HPDE6-E6E7 (cell line): ENCODE measurements at regions not wholly inside any gene's neighbourhood (a gene's known extent, or its start where the extent isn't known, plus 50 kb on each side); places are given as distances from the start of the nearest gene placed in this dataset.
"Not testable (repeated sequence)": the region's sequence is repeated elsewhere in the genome, so short reads cannot be mapped to it uniquely, and the experiment has no call there.

ENCODE experiments used
- DNase-seq: peaks from one replicate; pipeline ENCODE4 v3.0.0; 2011; ENCODE audit warnings: missing footprints; ENCODE audit errors: extremely low spot score

DNA sequence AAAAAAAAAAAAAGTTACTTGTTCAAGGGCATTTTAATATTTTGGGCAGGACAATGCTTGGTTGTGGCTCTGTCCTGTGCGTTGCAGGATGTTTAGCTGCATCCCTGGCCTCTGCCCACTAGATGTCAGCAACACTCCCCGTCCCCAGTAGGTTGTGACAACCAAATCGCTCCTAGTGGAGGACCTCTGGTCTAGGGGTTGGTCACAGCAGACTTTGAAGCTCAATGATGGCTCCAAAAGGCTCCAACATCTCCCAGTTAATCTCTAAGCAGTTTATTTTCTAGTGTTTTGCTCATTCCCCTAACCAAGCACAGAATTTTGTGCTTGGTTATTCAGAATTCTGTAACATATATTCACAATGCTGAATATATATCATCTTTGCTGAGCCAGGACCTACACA is 67.0 kb downstream of the CHRNA1 start:
- peak; percentile 69 for DNase-seq

DNA sequence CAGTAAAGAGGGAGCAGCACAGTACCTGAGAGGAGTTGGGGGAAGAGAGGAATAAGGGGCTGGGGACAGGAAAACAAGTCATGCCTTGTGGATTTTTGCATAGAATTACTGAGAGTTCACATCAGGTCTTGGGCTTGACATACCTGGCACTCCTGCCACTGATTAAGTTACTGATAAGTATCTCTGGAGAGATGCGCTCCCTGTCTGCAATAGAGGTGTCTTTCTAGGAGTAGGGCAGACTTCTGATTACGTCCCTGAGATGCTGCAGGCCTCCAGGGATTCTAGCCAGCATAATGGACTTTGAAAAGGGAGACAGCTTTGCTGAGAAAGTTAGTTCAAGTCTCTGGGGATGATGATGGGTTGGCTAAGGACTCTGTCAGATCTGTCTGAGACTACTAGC is 69.4 kb downstream of the CHRNA1 start:
- DNase-seq, result no peak

GRCh38 chr2:174694196-174694878 is 69.9 kb downstream of the CHRNA1 start:
- no peak for DNase-seq

GRCh38 chr2:174693344-174693743 is 70.9 kb downstream of the CHRNA1 start:
- no peak for DNase-seq

GRCh38 chr2:174692256-174692919 is 71.9 kb downstream of the CHRNA1 start:
- DNase-seq, result no peak

- DNase-seq, result no peak
Measured at GRCh38 chr2:174691201-174691779, 73.0 kb downstream of the CHRNA1 start.

DNA sequence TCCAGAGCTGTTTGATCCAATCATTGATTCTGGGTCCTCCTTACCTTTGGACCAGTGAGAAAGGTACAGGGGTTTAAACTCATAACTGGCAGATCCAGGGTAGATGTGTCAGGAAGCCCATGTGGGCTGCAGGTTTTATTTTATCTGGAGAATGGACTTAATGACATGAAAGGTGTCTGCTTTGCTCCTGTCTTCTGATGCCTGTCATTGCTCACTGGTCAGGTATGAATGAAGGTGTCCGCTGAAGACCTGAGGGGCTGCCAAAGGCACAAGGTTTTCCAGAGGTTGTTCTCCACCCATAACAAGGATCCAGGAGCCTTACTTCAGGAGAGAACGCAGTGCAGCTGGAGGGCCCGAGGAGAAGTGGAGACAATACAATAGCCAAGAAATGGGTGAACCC is 74.2 kb downstream of the CHRNA1 start:
- DNase-seq, result no peak

- DNase-seq, result no peak
Measured at GRCh38 chr2:174688079-174688478, 76.2 kb downstream of the CHRNA1 start.

DNA sequence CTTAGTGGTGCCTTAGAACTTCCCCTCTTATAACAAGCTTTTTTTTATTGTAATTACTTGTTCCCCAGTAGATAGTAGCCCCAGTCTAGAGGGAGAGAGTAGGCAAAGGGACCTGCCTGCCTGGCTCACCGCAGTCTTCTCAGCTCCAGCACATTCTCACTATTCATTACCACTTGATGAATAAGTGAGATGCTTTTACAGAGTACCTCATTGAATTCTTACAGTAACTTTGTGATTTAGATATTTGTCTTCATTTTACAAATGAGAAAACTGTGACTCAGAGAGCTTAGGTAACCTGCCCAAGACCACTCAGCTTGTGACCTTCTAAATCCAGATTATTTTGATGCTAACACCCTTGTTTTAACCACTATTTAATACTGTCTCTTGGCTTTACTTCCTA is 77.8 kb downstream of the CHRNA1 start:
- no peak for DNase-seq

GRCh38 chr2:174683392-174683759 is 80.9 kb downstream of the CHRNA1 start:
- no peak for DNase-seq

DNA sequence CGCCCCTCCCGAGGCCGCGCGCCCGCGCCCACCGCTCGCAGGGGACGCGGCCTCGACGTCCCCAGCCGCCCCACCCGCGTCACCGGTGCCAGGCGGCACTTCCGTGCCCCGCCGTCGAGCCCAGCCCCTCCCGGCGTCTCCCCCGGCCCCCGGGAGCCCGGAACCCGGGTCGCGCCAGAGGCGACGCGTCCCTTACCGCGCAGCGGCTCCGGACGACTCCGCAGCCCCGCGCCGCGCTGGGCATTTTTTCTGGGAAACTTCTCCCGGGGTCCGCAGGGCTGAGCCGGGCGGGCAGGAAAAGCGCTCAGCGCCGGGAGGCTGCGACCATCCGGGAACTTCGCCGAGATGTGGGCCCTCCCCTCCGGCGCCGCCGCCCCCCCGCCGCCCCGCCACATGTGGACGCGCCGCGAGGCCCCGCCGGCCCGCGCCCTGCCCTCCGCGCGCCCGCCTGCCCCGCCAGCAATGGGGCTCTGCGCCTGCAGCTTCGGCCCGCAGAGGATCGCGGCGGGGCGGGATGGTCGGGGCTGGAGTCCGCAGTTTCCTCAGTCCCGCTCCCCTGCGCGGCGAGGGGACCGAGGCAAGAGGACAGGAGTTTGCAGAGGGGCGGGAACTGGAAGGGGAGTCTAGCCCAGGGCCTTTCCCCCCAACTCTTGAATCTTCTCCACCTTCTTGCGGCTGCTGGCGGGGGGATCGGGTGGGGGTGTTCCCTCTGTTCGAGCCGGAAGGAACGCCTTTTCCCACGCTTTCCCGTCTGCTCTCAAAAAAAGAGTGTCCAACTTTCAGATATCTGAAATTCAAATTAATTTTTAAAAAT is 81.5 kb downstream of the CHRNA1 start:
- DNase-seq, result no peak

GRCh38 chr2:174682007-174682577 is 82.2 kb downstream of the CHRNA1 start:
- DNase-seq, result no peak

- DNase-seq, result no peak
Measured at GRCh38 chr2:174681099-174682006, 82.9 kb downstream of the CHRNA1 start.

- no peak for DNase-seq
Measured at GRCh38 chr2:174680221-174680620, 82.6 kb upstream of the WIPF1 start.

DNA sequence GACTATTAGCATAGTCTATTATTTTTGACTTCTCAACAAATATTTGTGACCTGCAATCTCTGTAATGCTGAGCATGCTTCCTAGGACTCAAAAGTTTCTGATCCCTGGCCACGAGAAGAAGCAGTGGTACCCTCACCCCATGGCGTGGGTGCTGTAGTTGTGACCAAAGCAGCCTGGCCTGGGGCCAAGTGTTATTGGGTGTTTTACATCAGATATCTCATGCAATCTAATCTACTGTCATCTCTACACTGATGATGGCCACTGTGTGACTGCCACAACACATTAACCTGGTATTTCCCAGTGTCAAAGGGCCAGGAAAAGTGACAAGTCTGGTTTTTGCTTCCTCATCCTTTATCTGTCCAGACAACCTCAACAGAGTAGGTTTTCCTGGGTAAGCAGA is 80.8 kb upstream of the WIPF1 start:
- no peak for DNase-seq

DNA sequence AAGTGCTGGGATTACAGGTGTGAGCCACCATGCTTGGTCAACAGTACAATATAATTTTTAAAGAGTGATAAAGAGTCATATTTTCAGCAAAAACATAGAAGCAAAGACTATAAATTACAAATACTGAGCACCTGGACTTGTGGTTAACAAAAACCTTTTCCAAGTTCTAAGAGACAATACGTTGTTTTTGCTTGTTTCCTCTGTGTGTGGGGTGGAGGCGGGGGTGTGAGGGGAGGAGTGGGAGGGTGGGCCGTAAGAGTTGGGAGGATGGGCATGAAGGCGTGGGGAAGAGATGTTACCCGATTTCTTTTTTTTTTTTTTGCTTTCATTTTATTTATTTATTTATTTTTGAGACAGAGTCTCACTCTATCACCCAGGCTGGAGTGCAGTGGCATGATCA is 78.0 kb upstream of the WIPF1 start:
- DNase-seq, result no peak

DNA sequence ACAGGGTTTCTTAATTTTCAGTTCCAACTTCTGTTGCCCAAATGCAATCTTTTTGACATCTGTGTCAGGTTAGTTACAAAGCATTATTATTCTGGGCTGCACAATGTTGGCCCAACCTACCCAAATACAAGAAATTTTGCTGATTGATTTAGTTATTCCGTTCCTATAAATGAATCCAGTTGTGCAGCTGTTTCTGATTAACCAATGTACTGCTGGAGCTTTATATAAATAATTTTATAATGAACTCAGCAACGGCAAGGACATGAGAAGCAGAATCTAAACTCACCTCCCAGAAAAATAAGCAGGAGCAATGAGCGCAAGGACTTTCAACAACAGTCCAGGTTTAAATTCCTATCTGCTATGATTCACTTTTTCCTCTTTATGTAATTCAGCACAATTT is 76.3 kb upstream of the WIPF1 start:
- DNase-seq, result no peak

DNA sequence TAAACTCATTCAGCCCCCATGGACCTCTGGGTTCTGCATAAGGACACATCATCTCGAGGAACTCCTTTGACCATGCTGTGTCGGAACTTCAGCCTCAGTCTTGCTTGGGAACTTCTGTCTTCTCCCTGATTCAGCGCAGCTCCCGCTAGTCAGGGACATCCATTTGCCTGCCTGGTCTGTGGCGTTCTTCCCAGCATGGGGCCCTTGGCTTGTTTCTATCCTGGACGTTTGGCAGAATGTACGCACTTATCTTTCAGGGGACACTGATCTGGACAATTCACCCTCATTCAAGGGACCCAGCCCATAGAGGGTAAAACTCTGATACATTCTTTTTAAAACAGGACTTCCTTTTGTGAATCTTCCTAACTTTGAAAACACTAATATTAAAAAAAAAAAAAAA is 75.8 kb upstream of the WIPF1 start:
- no peak for DNase-seq

DNA sequence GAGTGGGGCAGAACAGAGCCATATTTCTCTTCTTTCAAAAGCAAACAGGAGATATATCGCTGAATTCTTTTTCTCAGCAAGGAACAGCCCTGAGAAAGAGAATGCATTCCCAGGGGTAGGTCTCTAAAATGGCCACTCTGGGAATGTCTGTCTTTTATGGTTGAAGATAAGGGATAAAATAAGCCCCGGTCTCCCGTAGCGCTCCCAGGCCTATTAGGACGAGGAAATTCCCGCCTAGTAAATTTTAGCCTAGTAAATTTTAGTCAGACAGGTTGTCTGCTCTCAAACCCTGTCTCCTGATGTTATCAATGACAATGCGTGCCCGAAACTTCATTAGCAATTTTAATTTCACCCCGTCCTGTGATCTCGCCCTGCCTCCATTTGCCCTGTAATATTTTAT is 73.9 kb upstream of the WIPF1 start:
- DNase-seq, result not testable (repeated sequence)

DNA sequence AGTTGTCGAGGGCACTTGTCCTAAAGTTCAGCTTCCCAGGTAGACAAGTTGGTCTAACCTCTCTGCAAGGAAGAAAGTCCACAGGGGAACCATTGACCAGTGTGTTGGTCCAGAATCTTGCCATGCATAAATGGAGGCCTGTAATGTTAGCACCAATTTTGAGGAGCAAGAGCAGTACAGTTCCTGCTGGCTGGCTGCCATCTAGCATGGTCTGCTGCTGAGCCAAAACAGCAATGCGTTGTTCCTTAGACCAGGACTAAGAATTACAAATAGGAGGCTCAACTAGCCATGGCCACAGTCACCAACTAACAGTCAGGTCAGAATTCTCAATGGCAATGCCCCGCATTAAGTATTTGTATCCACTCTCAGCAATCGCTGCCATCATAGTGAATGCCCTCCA is 72.8 kb upstream of the WIPF1 start:
- no peak for DNase-seq

GRCh38 chr2:174669336-174669735 is 71.7 kb upstream of the WIPF1 start:
- DNase-seq, result no peak
